Umbilical cord (tissue), 1 donor: ENCODE measurements at regions not wholly inside any gene's neighbourhood (a gene's known extent, or its start where the extent isn't known, plus 50 kb on each side); places are given as distances from the start of the nearest gene placed in this dataset.

Experiments
- DNase-seq: peaks from one replicate; pipeline ENCODE4 v3.0.0-alpha.2; 2015; ENCODE audit warnings: low spot score

GRCh38 chr9:80651044-80651443 lies 1038.3 kb downstream of the TLE1 start:
- DNase-seq, result peak; percentile 83

GRCh38 chr9:80649496-80649895 lies 1039.9 kb downstream of the TLE1 start:
- DNase-seq, result peak; percentile 20

- DNase-seq, result peak; percentile 94
Observed at GRCh38 chr9:80649001-80649420, 1040.3 kb downstream of the TLE1 start.

DNA sequence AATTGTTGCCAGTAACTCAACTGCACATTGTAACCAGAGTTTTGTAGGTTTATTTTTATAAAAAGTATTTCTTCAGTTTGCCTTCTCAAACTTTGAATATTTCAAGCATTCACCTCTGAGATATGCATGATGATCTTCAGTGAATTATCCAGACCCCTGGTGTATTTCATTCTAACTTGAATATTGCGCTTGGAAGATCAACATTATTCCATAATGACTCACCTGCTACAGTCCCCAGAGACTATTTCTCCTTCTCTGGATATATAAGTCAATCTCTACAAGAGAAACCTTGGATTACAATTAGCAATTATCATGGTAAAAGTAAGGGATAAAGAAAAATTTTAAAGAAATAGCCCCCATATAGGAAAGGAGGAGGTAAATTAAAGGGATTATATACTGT lies 1041.0 kb downstream of the TLE1 start:
- DNase-seq, result peak; percentile 53

GRCh38 chr9:80646211-80646610 lies 1043.1 kb downstream of the TLE1 start:
- DNase-seq, result no peak

- no peak for DNase-seq
Observed at GRCh38 chr9:80644044-80644443, 1045.3 kb downstream of the TLE1 start.

GRCh38 chr9:80635065-80635464 lies 1054.3 kb downstream of the TLE1 start:
- no peak for DNase-seq

- no peak for DNase-seq
Observed at GRCh38 chr9:80632041-80632440, 1057.3 kb downstream of the TLE1 start.

GRCh38 chr9:80622508-80622907 lies 1050.7 kb downstream of the TLE4 start:
- DNase-seq, result no peak

DNA sequence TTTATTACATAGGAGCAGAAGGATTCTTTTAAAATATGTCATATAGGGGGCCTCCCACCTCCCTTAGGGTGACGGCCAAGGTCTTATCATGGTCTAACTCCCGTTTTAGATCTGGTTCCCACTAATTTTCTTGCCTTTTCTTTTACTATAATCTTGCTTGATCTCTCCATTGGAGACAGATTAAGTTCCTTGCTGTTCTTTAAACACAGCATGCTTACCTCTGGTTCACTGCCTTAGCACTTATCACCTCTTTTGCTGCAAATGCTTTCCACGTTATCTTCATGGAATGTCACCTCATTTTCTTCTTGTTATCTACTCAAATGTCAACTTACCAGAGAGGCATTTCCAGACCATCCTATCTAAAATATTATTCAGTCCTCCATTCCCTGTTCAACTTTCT lies 1047.6 kb downstream of the TLE4 start:
- DNase-seq, result no peak

- DNase-seq, result no peak
Observed at GRCh38 chr9:80615964-80616363, 1044.2 kb downstream of the TLE4 start.

DNA sequence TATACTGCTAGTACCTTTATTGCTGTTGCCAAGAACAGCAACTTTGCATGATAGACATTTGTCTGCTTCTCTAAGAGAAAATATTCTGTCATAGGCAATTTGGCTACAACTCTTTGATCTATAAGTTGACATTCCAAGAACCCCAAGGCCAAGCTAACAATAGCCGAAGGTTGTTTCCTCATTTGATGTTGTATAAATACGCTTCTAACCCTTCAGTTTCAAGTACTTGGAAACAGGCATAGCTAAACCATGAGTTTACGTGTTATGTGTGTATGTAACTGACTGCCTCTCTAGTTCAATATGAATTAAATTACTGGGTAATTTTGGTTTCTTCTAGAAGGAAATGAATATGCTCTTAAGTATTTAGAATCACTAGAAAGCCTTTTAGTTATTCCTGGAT lies 1034.0 kb downstream of the TLE4 start:
- DNase-seq, result no peak

DNA sequence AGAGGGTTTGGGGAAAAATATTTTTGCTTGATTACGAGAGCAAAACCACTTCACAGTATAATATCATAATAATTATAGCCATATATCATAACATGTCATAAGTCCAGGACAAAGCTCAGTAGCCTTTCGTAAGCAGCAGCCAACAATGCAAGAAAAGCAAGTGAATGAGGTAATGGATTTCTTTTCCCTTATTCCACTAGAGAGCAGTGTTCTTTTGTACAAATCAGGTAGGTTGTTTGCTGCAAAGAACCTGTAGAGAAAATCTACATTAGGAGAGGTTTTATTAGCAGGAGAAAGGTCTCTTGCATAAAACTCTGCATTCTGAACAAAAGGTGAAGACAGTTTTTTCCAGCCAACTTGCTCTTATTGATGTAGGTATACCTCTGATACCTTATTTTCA lies 1033.4 kb downstream of the TLE4 start:
- DNase-seq, result peak; percentile 58

GRCh38 chr9:80602291-80602690 lies 1030.5 kb downstream of the TLE4 start:
- no peak for DNase-seq

DNA sequence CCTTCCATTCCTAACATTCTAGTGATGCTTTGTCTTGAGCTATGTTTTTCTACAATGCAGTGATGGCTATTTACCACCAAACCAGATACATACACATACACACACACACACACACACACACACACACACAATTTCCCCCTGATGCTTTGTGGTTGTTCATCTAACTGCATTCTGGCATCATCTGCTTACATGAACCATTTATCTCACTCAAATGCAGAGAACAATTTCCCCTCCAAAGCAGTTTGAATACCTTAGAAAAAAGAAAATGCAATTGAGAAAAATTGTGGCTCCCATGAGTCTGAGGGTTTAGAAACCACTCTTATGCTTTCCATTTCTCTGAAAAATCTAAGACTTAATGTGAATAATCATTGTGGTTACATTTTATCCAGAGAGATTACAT lies 1024.8 kb downstream of the TLE4 start:
- DNase-seq, result peak; percentile 10

GRCh38 chr9:80595192-80595591 lies 1023.4 kb downstream of the TLE4 start:
- no peak for DNase-seq

GRCh38 chr9:80592413-80592812 lies 1020.6 kb downstream of the TLE4 start:
- no peak for DNase-seq

GRCh38 chr9:80586786-80587330 lies 1015.1 kb downstream of the TLE4 start:
- DNase-seq, result no peak

GRCh38 chr9:80571953-80572352 lies 1000.2 kb downstream of the TLE4 start:
- DNase-seq, result no peak

DNA sequence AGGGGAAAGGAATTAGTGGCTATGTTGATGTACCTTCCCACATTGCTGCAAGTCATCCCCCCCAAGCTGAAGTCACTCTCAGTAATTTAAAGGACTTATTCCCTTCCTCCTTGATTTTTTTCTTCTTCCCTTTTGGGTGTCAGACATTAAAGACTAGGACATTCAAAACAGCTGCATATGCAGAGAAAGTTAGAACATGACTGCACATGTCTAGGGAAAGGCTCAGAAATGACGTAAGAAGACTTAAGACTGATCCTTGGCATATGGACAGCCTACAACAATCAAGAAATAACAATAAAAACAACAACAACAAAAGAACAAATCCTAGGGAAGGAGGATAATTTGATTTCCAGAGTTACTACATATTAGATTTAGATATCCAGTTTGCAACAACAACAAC lies 997.5 kb downstream of the TLE4 start:
- no peak for DNase-seq

- DNase-seq, result no peak
Observed at GRCh38 chr9:80561526-80561925, 989.8 kb downstream of the TLE4 start.

DNA sequence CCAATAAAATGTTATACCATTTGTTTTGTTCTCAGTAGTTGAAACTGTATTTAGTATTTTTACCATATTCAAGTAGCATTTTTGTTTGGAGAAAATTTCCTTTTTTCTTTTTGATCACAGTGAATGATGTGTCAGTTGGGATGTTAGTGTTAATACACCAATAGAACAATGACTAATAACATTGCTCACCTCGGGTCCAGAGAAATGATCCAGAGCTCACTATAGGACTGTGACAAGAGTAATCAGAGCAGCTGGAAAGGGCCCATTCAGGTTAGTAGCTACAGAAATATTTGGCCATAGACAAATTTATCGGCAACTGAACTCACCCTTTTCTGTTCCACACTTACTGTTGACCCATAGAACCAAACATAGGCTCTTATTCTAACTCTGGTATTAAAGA lies 989.2 kb downstream of the TLE4 start:
- DNase-seq, result no peak

DNA sequence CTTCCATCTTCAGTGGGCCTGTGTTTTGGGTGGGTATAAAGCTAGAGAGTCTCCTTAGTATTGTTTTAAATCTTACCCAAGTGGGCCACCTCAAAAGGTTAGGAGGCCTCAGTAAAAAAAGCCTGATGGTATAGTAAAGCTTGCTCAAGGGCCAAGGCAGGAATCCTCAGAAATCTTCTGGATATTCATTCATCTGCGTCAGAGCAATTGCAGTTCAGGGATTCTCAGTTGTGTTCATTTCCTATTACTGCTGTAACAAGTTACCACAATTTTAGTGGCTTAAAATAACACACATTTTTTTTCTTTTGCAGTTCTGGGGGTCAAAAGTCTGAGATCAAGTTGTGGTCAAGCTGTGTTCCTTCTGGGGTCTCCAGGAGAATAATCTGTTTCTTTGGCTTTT lies 985.5 kb downstream of the TLE4 start:
- no peak for DNase-seq

DNA sequence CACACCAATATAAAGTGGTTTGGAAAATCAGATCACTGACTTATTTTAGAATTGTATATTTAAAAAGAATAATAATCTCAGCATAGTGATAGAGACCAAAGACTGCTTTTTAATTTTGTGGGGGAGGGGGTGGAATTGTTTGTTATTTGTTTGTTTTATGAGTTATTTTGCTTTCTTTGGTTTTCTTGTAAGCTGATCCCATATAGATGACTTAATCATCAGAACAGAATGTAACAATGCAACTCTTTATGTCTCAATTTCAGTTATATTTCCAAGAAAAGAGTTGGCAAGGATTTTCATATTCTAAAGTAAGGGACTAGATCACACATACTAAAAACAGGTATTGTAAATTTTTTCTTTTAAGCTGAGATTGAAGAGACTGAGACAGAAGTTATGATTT lies 984.9 kb downstream of the TLE4 start:
- no peak for DNase-seq
